ENCODE measurements at regions not wholly inside any gene's neighbourhood (a gene's known extent, or its start where the extent isn't known, plus 50 kb on each side); places are given as distances from the start of the nearest gene placed in this dataset.

DNA sequence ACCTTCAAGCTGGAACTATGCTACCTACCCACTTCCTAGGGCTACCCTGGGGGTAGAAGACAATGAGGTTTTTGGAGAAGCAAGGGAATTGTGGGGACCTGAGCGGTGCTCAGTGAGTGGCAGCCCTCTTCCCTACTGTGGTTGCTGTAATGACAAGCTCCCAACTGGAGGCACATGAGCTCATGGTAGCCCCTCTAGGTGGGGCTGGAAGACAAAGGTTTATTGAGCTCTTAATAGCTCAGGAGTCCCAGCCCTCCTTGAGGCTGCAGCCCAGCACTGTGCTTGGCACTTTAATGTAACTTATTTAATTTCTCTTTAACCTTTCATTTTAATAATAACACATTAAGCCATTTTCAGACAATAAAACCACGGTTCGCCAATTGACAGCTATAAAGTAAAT is 528.9 kb downstream of the OMA1 start:
- intact Hi-C loops (cut with DNase I; ENCODE audit: low total_unique reads) (no loop called here), in situ Hi-C loops (cut with MboI; ENCODE audit: low sequenced_read_pairs in 4 of 4) (no loop called here)
- no peak overlapping the region for H3K27ac ChIP-seq
- no peak overlapping the region for H3K4me3 ChIP-seq
- no peaks in the 10 kb centered on the region for H3K9me3 ChIP-seq
- ATAC-seq (no peak), DNase-seq (no peak)
- TF ChIP-seq CTCF (IDR thresholded peaks at IDR 0.05 in 4 of 5, conservative IDR thresholded peaks at IDR 0.05 in 1 of 5), result no peak
- no peak for TF ChIP-seq POLR2A (IDR thresholded peaks at IDR 0.05)
- H3K4me1 ChIP-seq, result no peaks in the 10 kb centered on the region
- H3K27me3 ChIP-seq, result no peaks in the 10 kb centered on the region
- no peaks in the 10 kb centered on the region for H3K36me3 ChIP-seq

DNA sequence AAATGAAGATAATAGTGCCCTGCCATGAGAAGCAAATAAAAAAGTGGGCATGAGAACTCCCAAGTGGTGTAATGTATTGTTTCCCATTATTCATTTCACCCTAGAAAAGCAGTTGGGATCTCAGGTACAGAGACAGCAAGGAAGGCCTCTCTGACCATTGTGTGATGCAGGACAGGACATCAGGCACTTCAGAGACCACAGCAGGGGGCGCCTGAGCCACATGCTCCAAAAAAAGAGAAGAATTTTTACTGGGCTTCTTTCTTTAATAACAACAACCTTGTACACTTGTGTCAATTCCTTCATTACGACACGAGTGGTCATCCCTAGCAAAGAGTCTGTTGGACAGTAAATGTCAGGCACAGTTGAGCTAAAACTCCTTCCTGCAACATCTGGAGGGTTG is 533.3 kb downstream of the OMA1 start:
- Histone ChIP-seq H3K36me3 (no peaks in the 10 kb centered on the region), H3K27ac (no peak overlapping the region), H3K27me3 (no peaks in the 10 kb centered on the region), H3K4me1 (no peaks in the 10 kb centered on the region), H3K9me3 (no peaks in the 10 kb centered on the region), H3K4me3 (no peak overlapping the region)
- in situ Hi-C loops (cut with MboI; ENCODE audit: low sequenced_read_pairs in 4 of 4), result no loop called here
- DNase-seq, result no peak
- intact Hi-C loops (cut with DNase I; ENCODE audit: low total_unique reads), result no loop called here
- TF ChIP-seq CTCF (IDR thresholded peaks at IDR 0.05 in 4 of 5, conservative IDR thresholded peaks at IDR 0.05 in 1 of 5), result no peak
- no peak for TF ChIP-seq POLR2A (IDR thresholded peaks at IDR 0.05)
- no peak for ATAC-seq

GRCh38 chr1:58011978-58012377 is 534.5 kb downstream of the OMA1 start:
- ATAC-seq (no peak), DNase-seq (no peak)
- intact Hi-C loops (cut with DNase I; ENCODE audit: low total_unique reads), result no loop called here
- H3K4me1 ChIP-seq, result no peaks in the 10 kb centered on the region
- TF ChIP-seq CTCF (IDR thresholded peaks at IDR 0.05 in 4 of 5, conservative IDR thresholded peaks at IDR 0.05 in 1 of 5) (no peak), POLR2A (IDR thresholded peaks at IDR 0.05) (no peak)
- no peaks in the 10 kb centered on the region for H3K9me3 ChIP-seq
- H3K4me3 ChIP-seq, result no peak overlapping the region
- in situ Hi-C loops (cut with MboI; ENCODE audit: low sequenced_read_pairs in 4 of 4), result no loop called here
- H3K36me3 ChIP-seq, result no peaks in the 10 kb centered on the region
- H3K27ac ChIP-seq, result no peak overlapping the region
- H3K27me3 ChIP-seq, result no peaks in the 10 kb centered on the region

GRCh38 chr1:58006421-58007046 is 540.0 kb downstream of the OMA1 start:
- Histone ChIP-seq H3K4me3 (no peak overlapping the region), H3K4me1 (no peaks in the 10 kb centered on the region), H3K27me3 (no peaks in the 10 kb centered on the region), H3K27ac (no peak overlapping the region), H3K36me3 (no peaks in the 10 kb centered on the region), H3K9me3 (no peaks in the 10 kb centered on the region)
- no peak for DNase-seq
- TF ChIP-seq POLR2A (IDR thresholded peaks at IDR 0.05), result no peak
- TF ChIP-seq CTCF (IDR thresholded peaks at IDR 0.05 in 4 of 5, conservative IDR thresholded peaks at IDR 0.05 in 1 of 5), result no peak
- intact Hi-C loops (cut with DNase I; ENCODE audit: low total_unique reads), result no loop called here
- ATAC-seq, result no peak
- in situ Hi-C loops (cut with MboI; ENCODE audit: low sequenced_read_pairs in 4 of 4), result no loop called here

GRCh38 chr1:58005212-58005611 is 541.3 kb downstream of the OMA1 start:
- TF ChIP-seq CTCF (IDR thresholded peaks at IDR 0.05 in 4 of 5, conservative IDR thresholded peaks at IDR 0.05 in 1 of 5) (no peak), POLR2A (IDR thresholded peaks at IDR 0.05) (no peak)
- H3K27me3 ChIP-seq, result no peaks in the 10 kb centered on the region
- no peak overlapping the region for H3K27ac ChIP-seq
- H3K36me3 ChIP-seq, result no peaks in the 10 kb centered on the region
- no peak for DNase-seq
- in situ Hi-C loops (cut with MboI; ENCODE audit: low sequenced_read_pairs in 4 of 4) (no loop called here), intact Hi-C loops (cut with DNase I; ENCODE audit: low total_unique reads) (no loop called here)
- no peaks in the 10 kb centered on the region for H3K4me1 ChIP-seq
- H3K9me3 ChIP-seq, result no peaks in the 10 kb centered on the region
- H3K4me3 ChIP-seq, result no peak overlapping the region
- ATAC-seq, result no peak
